Thyroid gland (tissue), 4 donors: ENCODE measurements at regions not wholly inside any gene's neighbourhood (a gene's known extent, or its start where the extent isn't known, plus 50 kb on each side); places are given as distances from the start of the nearest gene placed in this dataset.

Source experiments
- DNase-seq, 2 donors: peaks; one replicate each; pipeline ENCODE4 v3.0.0-alpha.2; 2019
- H3K27ac ChIP-seq, 3 donors: fragments of 200-600 bp; sonication (generic); 1 replicate in 2 of 3; 2 replicates in 1 of 3; pipeline ENCODE4 v1.5.1; 2016 to 2019; ENCODE audit warnings: mild to moderate bottlenecking in 1 of 3, moderate library complexity in 1 of 3
- H3K27me3 ChIP-seq: fragments of 200-600 bp; sonication (generic); one replicate; pipeline ENCODE4 v1.5.1; 2019
- H3K36me3 ChIP-seq, 2 donors: fragments of 200-600 bp; sonication (generic); one replicate each; pipeline ENCODE4 v1.5.1; 2016 to 2019
- H3K4me1 ChIP-seq, 2 donors: fragments of 200-600 bp; sonication (generic); one replicate each; pipeline ENCODE4 v1.5.1; 2017 to 2019
- H3K4me3 ChIP-seq, 3 donors: fragments of 200-600 bp; sonication (generic); replicated peaks in 1 of 3; 1 replicate in 2 of 3; 2 replicates in 1 of 3; pipeline ENCODE4 v1.5.1; 2016; ENCODE audit warnings: mild to moderate bottlenecking in 1 of 3
- H3K9me3 ChIP-seq: fragments of 200-600 bp; sonication (generic); one replicate; pipeline ENCODE4 v1.5.1; 2017
- CTCF ChIP-seq, 6 experiments: fragments of 200-600 bp in 3 of 6; fragments of 450-650 bp in 3 of 6; sonication (generic) in 3 of 6; IDR thresholded peaks; one replicate each; pipeline ENCODE4 v1.5.1; 2016 to 2019; ENCODE audit warnings: antibody characterized with exemption in 6 of 6, mild to moderate bottlenecking in 2 of 6, inconsistent platforms in 1 of 6, moderate library complexity in 1 of 6
- POLR2A ChIP-seq, 2 donors: fragments of 450-650 bp; IDR thresholded peaks; one replicate each; pipeline ENCODE4 v1.6.1; 2017; ENCODE audit warnings: antibody characterized with exemption in 2 of 2, mild to moderate bottlenecking in 2 of 2, moderate library complexity in 1 of 2
- WGBS, 2 donors: methylation state at CpG; one replicate each; pipeline ENCODE4 v1.1.5; 2017; 5-methylcytosine and 5-hydroxymethylcytosine counted together
- intact Hi-C: fragments of 100-400 bp; cut with DNase I; formaldehyde crosslinking; loops from one replicate; pipeline ENCODE4 v1.15.1; 2023

GRCh38 chr10:1829712-1830111, 92.4 kb upstream of the ADARB2 start:
- Histone ChIP-seq H3K27me3 (no peaks in the 10 kb centered on the region), H3K9me3 (no peaks in the 10 kb centered on the region), H3K4me3 (no peak overlapping the region), H3K36me3 (no peaks in the 10 kb centered on the region), H3K4me1 (no peaks in the 10 kb centered on the region), H3K27ac (no peak overlapping the region)
- no peak for TF ChIP-seq POLR2A (IDR thresholded peaks at IDR 0.05)
- TF ChIP-seq CTCF (IDR thresholded peaks at IDR 0.05): no peak
- intact Hi-C loops: no loop called here
- no peak for DNase-seq
- 77 to 80% methylated on average over 5 of the region's 5 CpGs for WGBS, 2 donors

- Histone ChIP-seq H3K36me3 (no peaks in the 10 kb centered on the region), H3K4me1 (no peaks in the 10 kb centered on the region), H3K9me3 (peaks cover 2% of the 10 kb centered on the region), H3K27me3 (no peaks in the 10 kb centered on the region), H3K27ac (no peak overlapping the region), H3K4me3 (no peak overlapping the region)
- no peak for DNase-seq
- TF ChIP-seq CTCF (IDR thresholded peaks at IDR 0.05): no peak
- TF ChIP-seq POLR2A (IDR thresholded peaks at IDR 0.05): no peak
- 60 to 65% methylated on average over 3 of the region's 3 CpGs for WGBS, 2 donors
- intact Hi-C loops: no loop called here
Measured at GRCh38 chr10:1824928-1825327, 87.6 kb upstream of the ADARB2 start.

- no peaks in the 10 kb centered on the region for H3K36me3 ChIP-seq
- H3K4me1 ChIP-seq: no peaks in the 10 kb centered on the region
- no peak overlapping the region for H3K4me3 ChIP-seq
- intact Hi-C loops: no loop called here
- H3K27ac ChIP-seq: no peak overlapping the region
- no peaks in the 10 kb centered on the region for H3K9me3 ChIP-seq
- TF ChIP-seq CTCF (IDR thresholded peaks at IDR 0.05) (no peak), POLR2A (IDR thresholded peaks at IDR 0.05) (no peak)
- DNase-seq: no peak
- WGBS, 2 donors: 86 to 89% methylated on average over 1 of the region's 1 CpG
- no peaks in the 10 kb centered on the region for H3K27me3 ChIP-seq
Measured at GRCh38 chr10:1814556-1814955, 77.2 kb upstream of the ADARB2 start.

- DNase-seq: no peak
- TF ChIP-seq POLR2A (IDR thresholded peaks at IDR 0.05): no peak
- no peak for TF ChIP-seq CTCF (IDR thresholded peaks at IDR 0.05)
- Histone ChIP-seq H3K4me3 (no peak overlapping the region), H3K4me1 (no peaks in the 10 kb centered on the region), H3K27me3 (no peaks in the 10 kb centered on the region), H3K36me3 (no peaks in the 10 kb centered on the region), H3K27ac (no peak overlapping the region), H3K9me3 (no peaks in the 10 kb centered on the region)
- intact Hi-C loops: no loop called here
- 92 to 93% methylated on average over 27 of the region's 27 CpGs for WGBS, 2 donors
Measured at GRCh38 chr10:1809139-1809741, 71.9 kb upstream of the ADARB2 start.

GRCh38 chr10:1807924-1808323, 70.6 kb upstream of the ADARB2 start:
- Histone ChIP-seq H3K27ac (no peak overlapping the region), H3K9me3 (no peaks in the 10 kb centered on the region), H3K4me1 (no peaks in the 10 kb centered on the region), H3K36me3 (no peaks in the 10 kb centered on the region), H3K27me3 (no peaks in the 10 kb centered on the region), H3K4me3 (no peak overlapping the region)
- intact Hi-C loops: no loop called here
- no peak for DNase-seq
- WGBS, 2 donors: 92 to 93% methylated on average over 25 of the region's 25 CpGs
- TF ChIP-seq CTCF (IDR thresholded peaks at IDR 0.05) (no peak), POLR2A (IDR thresholded peaks at IDR 0.05) (no peak)
